Activated T-cell treated with anti-CD3 and anti-CD28 coated beads for 48 hours (primary cell): ENCODE measurements at regions not wholly inside any gene's neighbourhood (a gene's known extent, or its start where the extent isn't known, plus 50 kb on each side); places are given as distances from the start of the nearest gene placed in this dataset.
"Not testable (repeated sequence)": the region's sequence is repeated elsewhere in the genome, so short reads cannot be mapped to it uniquely, and the experiment has no call there.

Experiments used
- DNase-seq: peaks from one replicate; pipeline ENCODE4 v3.0.0-alpha.2; 2020; ENCODE audit warnings: low read depth

GRCh38 chr7:98774884-98775283 is 94.9 kb downstream of the TMEM130 start:
- DNase-seq = no peak

- no peak for DNase-seq
Measured at GRCh38 chr7:98777051-98777450, 92.8 kb downstream of the TMEM130 start.

- DNase-seq = no peak
Measured at GRCh38 chr7:98778421-98778820, 91.4 kb downstream of the TMEM130 start.

GRCh38 chr7:98779800-98780587 is 89.8 kb downstream of the TMEM130 start:
- no peak for DNase-seq

GRCh38 chr7:98784216-98784785 is 85.5 kb downstream of the TMEM130 start:
- DNase-seq = no peak

- DNase-seq = no peak
Measured at GRCh38 chr7:98785929-98786571, 83.8 kb downstream of the TMEM130 start.

- no peak for DNase-seq
Measured at GRCh38 chr7:98788966-98789365, 80.8 kb downstream of the TMEM130 start.

- not testable (repeated sequence) for DNase-seq
Measured at GRCh38 chr7:98794453-98794852, 75.4 kb downstream of the TMEM130 start.

- no peak for DNase-seq
Measured at GRCh38 chr7:98795741-98796493, 73.9 kb downstream of the TMEM130 start.
